WTC11 (cell line): ENCODE measurements at regions not wholly inside any gene's neighbourhood (a gene's known extent, or its start where the extent isn't known, plus 50 kb on each side); places are given as distances from the start of the nearest gene placed in this dataset.

Source experiments
- ATAC-seq: fragments of 200-7000 bp; cut with Tn5 transposase; 2 replicates; pipeline ENCODE4 v1.10.0; 2021; ENCODE audit warnings: mild to moderate bottlenecking, moderate library complexity
- CTCF ChIA-PET: fragments of 300-600 bp; sonication (Branson Sonifier 250); formaldehyde crosslinking; loops from one replicate; lab custom pipeline; 2021; ENCODE audit warnings: antibody characterized with exemption; lab: Charles Lee
- POLR2A ChIA-PET: fragments of 350-600 bp; sonication (Branson Sonifier 250); formaldehyde crosslinking; loops from one replicate; lab custom pipeline; 2021; ENCODE audit warnings: antibody characterized with exemption; lab: Charles Lee
- DNase-seq: peaks from one replicate; pipeline ENCODE4 v3.0.0; 2021; ENCODE audit warnings: low spot score
- H3K27ac Mint-ChIP-seq: 2 replicates; pipeline ENCODE4 v1.8.0; 2021; ENCODE audit warnings: mixed read lengths
- H3K27me3 Mint-ChIP-seq: 2 replicates; pipeline ENCODE4 v1.8.0; 2021; ENCODE audit warnings: low read depth, mild to moderate bottlenecking, moderate library complexity, mixed read lengths
- H3K36me3 Mint-ChIP-seq: 2 replicates; pipeline ENCODE4 v1.8.0; 2021; ENCODE audit warnings: mixed read lengths
- H3K4me1 Mint-ChIP-seq: 2 replicates; pipeline ENCODE4 v1.8.0; 2022; ENCODE audit warnings: mixed read lengths
- H3K4me3 Mint-ChIP-seq: 2 replicates; pipeline ENCODE4 v1.8.0; 2021; ENCODE audit warnings: mild to moderate bottlenecking, moderate library complexity, mixed read lengths
- H3K9me3 Mint-ChIP-seq: 2 replicates; pipeline ENCODE4 v1.8.0; 2021; ENCODE audit warnings: mixed read lengths
- ATF1 ChIP-seq: sonication (generic); formaldehyde crosslinking; IDR thresholded peaks from 2 replicates; pipeline ENCODE4 v1.8.1; 2023; ENCODE audit warnings: mild to moderate bottlenecking, moderate library complexity, missing genetic modification reagents
- CREB1 ChIP-seq: sonication (generic); formaldehyde crosslinking; IDR thresholded peaks from 2 replicates; pipeline ENCODE4 v1.8.0; 2023; ENCODE audit warnings: mild to moderate bottlenecking, missing genetic modification reagents
- E2F1 ChIP-seq: sonication (generic); formaldehyde crosslinking; IDR thresholded peaks from 2 replicates; pipeline ENCODE4 v1.8.0; 2022; ENCODE audit warnings: mild to moderate bottlenecking, missing genetic modification reagents
- ESRRA ChIP-seq: sonication (generic); formaldehyde crosslinking; IDR thresholded peaks from 2 replicates; pipeline ENCODE4 v1.8.1; 2022; ENCODE audit warnings: mild to moderate bottlenecking, missing genetic modification reagents, borderline replicate concordance
- FOXP4 ChIP-seq: sonication (generic); formaldehyde crosslinking; IDR thresholded peaks from 2 replicates; pipeline ENCODE4 v1.8.0; 2022; ENCODE audit warnings: mild to moderate bottlenecking, missing genetic modification reagents
- GABPB1 ChIP-seq: sonication (generic); formaldehyde crosslinking; IDR thresholded peaks from 2 replicates; pipeline ENCODE4 v1.8.1; 2023; ENCODE audit warnings: mild to moderate bottlenecking, missing genetic modification reagents
- HMGA2 ChIP-seq: fragments of 250-450 bp; sonication (Bioruptor Pico); IDR thresholded peaks from 2 replicates; pipeline ENCODE4 v1.4.0; 2021; ENCODE audit warnings: mild to moderate bottlenecking, moderate library complexity
- HMGXB4 ChIP-seq: sonication (generic); formaldehyde crosslinking; IDR thresholded peaks from 2 replicates; pipeline ENCODE4 v1.8.1; 2023; ENCODE audit warnings: mild to moderate bottlenecking, moderate library complexity, missing genetic modification reagents
- JUN ChIP-seq: sonication (generic); formaldehyde crosslinking; IDR thresholded peaks from 2 replicates; pipeline ENCODE4 v1.8.0; 2023; ENCODE audit warnings: mild to moderate bottlenecking, missing genetic modification reagents
- KAT7 ChIP-seq: sonication (generic); formaldehyde crosslinking; IDR thresholded peaks from 2 replicates; pipeline ENCODE4 v1.8.1; 2023; ENCODE audit warnings: missing genetic modification reagents, mild to moderate bottlenecking, borderline replicate concordance
- MLX ChIP-seq: sonication (generic); formaldehyde crosslinking; IDR thresholded peaks from 2 replicates; pipeline ENCODE4 v1.8.1; 2023; ENCODE audit warnings: mild to moderate bottlenecking, missing genetic modification reagents, moderate library complexity
- PRDM15 ChIP-seq: sonication (generic); formaldehyde crosslinking; IDR thresholded peaks from 2 replicates; pipeline ENCODE4 v1.8.0; 2022; ENCODE audit warnings: missing genetic modification reagents
- RELA ChIP-seq: sonication (generic); formaldehyde crosslinking; IDR thresholded peaks from 2 replicates; pipeline ENCODE4 v1.8.1; 2022; ENCODE audit warnings: missing genetic modification reagents, mild to moderate bottlenecking, borderline replicate concordance
- RORB ChIP-seq: fragments of 250-450 bp; sonication (Bioruptor Pico); IDR thresholded peaks from 2 replicates; pipeline ENCODE4 v1.9.0; 2021; ENCODE audit warnings: mild to moderate bottlenecking
- SMAD4 ChIP-seq: sonication (generic); formaldehyde crosslinking; IDR thresholded peaks from 2 replicates; pipeline ENCODE4 v1.8.0; 2022; ENCODE audit warnings: mild to moderate bottlenecking, missing genetic modification reagents
- SP1 ChIP-seq: sonication (generic); formaldehyde crosslinking; conservative IDR thresholded peaks from 2 replicates; pipeline ENCODE4 v1.8.1; 2022; ENCODE audit warnings: missing genetic modification reagents
- TEAD4 ChIP-seq: sonication (generic); formaldehyde crosslinking; IDR thresholded peaks from 2 replicates; pipeline ENCODE4 v1.8.0; 2022; ENCODE audit warnings: mild to moderate bottlenecking, missing genetic modification reagents
- ZBTB21 ChIP-seq: sonication (generic); formaldehyde crosslinking; IDR thresholded peaks from 2 replicates; pipeline ENCODE4 v1.8.1; 2023; ENCODE audit warnings: mild to moderate bottlenecking, missing genetic modification reagents, borderline replicate concordance

- ChIA-PET CTCF (interaction anchor here (1.0 kb wide), 1 partner anchor 66 kb away, joined by 4 read pairs; no protein-coding TSS in a partner anchor), POLR2A (no interaction called here)
- no peak for DNase-seq
- H3K36me3 Mint-ChIP-seq: peaks cover 41% of the 10 kb centered on the region
- ATAC-seq: no peak
- peaks cover 46% of the 10 kb centered on the region for H3K4me1 Mint-ChIP-seq
- H3K9me3 Mint-ChIP-seq: no peaks in the 10 kb centered on the region
- no peaks in the 10 kb centered on the region for H3K27me3 Mint-ChIP-seq
- TF ChIP-seq ESRRA (CRISPR knock-in tag) (no peak), PRDM15 (CRISPR knock-in tag) (no peak), SMAD4 (CRISPR knock-in tag) (no peak), RELA (no peak)
- H3K27ac Mint-ChIP-seq: peak overlapping the region; percentile 44
- H3K4me3 Mint-ChIP-seq: no peak overlapping the region
Observed at GRCh38 chr6:21679761-21680265, 86.3 kb downstream of the SOX4 start.

- H3K36me3 Mint-ChIP-seq: peaks cover 45% of the 10 kb centered on the region
- ATAC-seq (no peak), DNase-seq (no peak)
- no peak overlapping the region for H3K4me3 Mint-ChIP-seq
- no peak for TF ChIP-seq ATF1
- TF ChIP-seq GABPB1 (CRISPR knock-in tag): no peak
- TF ChIP-seq HMGXB4 (CRISPR knock-in tag): no peak
- TF ChIP-seq ZBTB21 (CRISPR knock-in tag): no peak
- TF ChIP-seq CREB1: no peak
- no peak for TF ChIP-seq KAT7 (CRISPR knock-in tag)
- no peaks in the 10 kb centered on the region for H3K27me3 Mint-ChIP-seq
- H3K27ac Mint-ChIP-seq: peak overlapping the region; percentile 82
- ChIA-PET POLR2A (no interaction called here), CTCF (no interaction called here)
- H3K9me3 Mint-ChIP-seq: peaks cover 1% of the 10 kb centered on the region; the same call in 1 of the 2 replicates
- peaks cover 49% of the 10 kb centered on the region for H3K4me1 Mint-ChIP-seq
Observed at GRCh38 chr6:21680611-21681010, 87.1 kb downstream of the SOX4 start.

GRCh38 chr6:21690489-21690888, 96.9 kb downstream of the SOX4 start:
- peak overlapping the region; percentile 97 for H3K27ac Mint-ChIP-seq
- H3K36me3 Mint-ChIP-seq: peaks cover 37% of the 10 kb centered on the region
- ATAC-seq: no peak
- TF ChIP-seq JUN (no peak), RORB (CRISPR knock-in tag) (no peak), HMGA2 (CRISPR knock-in tag) (no peak), SP1 (no peak), MLX (CRISPR knock-in tag) (no peak), FOXP4 (no peak), PRDM15 (CRISPR knock-in tag) (no peak), E2F1 (no peak), TEAD4 (CRISPR knock-in tag) (no peak)

More at GRCh38 chr6:21690489-21690888, 96.9 kb downstream of the SOX4 start:
- H3K4me3 Mint-ChIP-seq: no peak overlapping the region
- H3K27me3 Mint-ChIP-seq: no peaks in the 10 kb centered on the region
- CTCF ChIA-PET: interaction anchor here (0.6 to 1.0 kb wide), 2 partner anchors 25 to 102 kb away, joined by 4 to 5 read pairs; no protein-coding TSS in a partner anchor
- H3K9me3 Mint-ChIP-seq: peaks cover 23% of the 10 kb centered on the region
- POLR2A ChIA-PET: no interaction called here
- H3K4me1 Mint-ChIP-seq: peaks cover 70% of the 10 kb centered on the region
- no peak for DNase-seq
